PC-3 (cell line): ENCODE measurements at regions not wholly inside any gene's neighbourhood (a gene's known extent, or its start where the extent isn't known, plus 50 kb on each side); places are given as distances from the start of the nearest gene placed in this dataset.
"Not testable (repeated sequence)": the region's sequence is repeated elsewhere in the genome, so short reads cannot be mapped to it uniquely, and the experiment has no call there.

ENCODE experiments used
- ATAC-seq: fragments of 200-7000 bp; cut with Tn5 transposase; 2 replicates; pipeline ENCODE4 v1.9.1; 2020; ENCODE audit warnings: mild to moderate bottlenecking, moderate library complexity
- BruUV-seq: library from RNA; stranded (reverse); fragments of 400-500 nt; replicated peaks from 2 replicates; lab custom pipeline; 2021; lab: Mats Ljungman, UMichigan
- CTCF ChIA-PET: fragments of 300-600 bp; sonication (Branson Sonifier 250); formaldehyde crosslinking; loops from one replicate; lab custom pipeline; 2022; ENCODE audit warnings: antibody characterized with exemption; lab: Charles Lee
- POLR2A ChIA-PET: fragments of 300-600 bp; sonication (Branson Sonifier 250); formaldehyde crosslinking; loops from one replicate; lab custom pipeline; 2022; ENCODE audit warnings: antibody characterized with exemption; ENCODE audit not compliant: unreplicated experiment; lab: Charles Lee
- DNase-seq: peaks from one replicate; pipeline ENCODE4 v3.0.0-alpha.2; 2015
- H2AFZ ChIP-seq: fragments of 300-600 bp; sonication (generic); 2 replicates; pipeline ENCODE4 v1.6.0; 2016; ENCODE audit warnings: antibody characterized with exemption, low read length
- H3F3A ChIP-seq: fragments of 300-600 bp; sonication (generic); one replicate; pipeline ENCODE4 v1.6.0; 2017; ENCODE audit warnings: antibody characterized with exemption, low read length, control low read depth, mild to moderate bottlenecking; ENCODE audit not compliant: unreplicated experiment
- H3K27ac ChIP-seq: fragments of 300-600 bp; sonication (generic); 2 replicates; pipeline ENCODE4 v1.5.1; 2016; ENCODE audit warnings: mild to moderate bottlenecking, low read length
- H3K27me3 ChIP-seq: fragments of 300-600 bp; sonication (generic); 2 replicates; pipeline ENCODE4 v1.6.1; 2016; ENCODE audit warnings: low read length, mixed read lengths
- H3K36me3 ChIP-seq: fragments of 300-600 bp; sonication (generic); 2 replicates; pipeline ENCODE4 v1.6.1; 2016; ENCODE audit warnings: low read depth, mixed run types, low read length, mixed read lengths
- H3K4me1 ChIP-seq: fragments of 300-600 bp; sonication (generic); 2 replicates; pipeline ENCODE4 v1.5.1; 2016; ENCODE audit warnings: low read length; ENCODE audit not compliant: insufficient read depth
- H3K4me2 ChIP-seq: fragments of 300-600 bp; sonication (generic); 2 replicates; pipeline ENCODE4 v1.6.0; 2016; ENCODE audit warnings: low read length
- H3K4me3 ChIP-seq: fragments of 300-600 bp; sonication (generic); 2 replicates; pipeline ENCODE4 v1.5.1; 2016; ENCODE audit warnings: mild to moderate bottlenecking, low read length, mixed read lengths
- H3K79me2 ChIP-seq: fragments of 300-600 bp; sonication (generic); 2 replicates; pipeline ENCODE4 v1.6.1; 2017; ENCODE audit warnings: low read length, mixed read lengths
- H3K9ac ChIP-seq: fragments of 300-600 bp; sonication (generic); 2 replicates; pipeline ENCODE4 v1.6.0; 2016; ENCODE audit warnings: mild to moderate bottlenecking, low read length
- H3K9me2 ChIP-seq: fragments of 300-600 bp; sonication (generic); replicated peaks from 2 replicates; pipeline ENCODE4 v1.6.1; 2016; ENCODE audit warnings: mixed run types, low read length, mixed read lengths
- H3K9me3 ChIP-seq: fragments of 300-600 bp; sonication (generic); 2 replicates; pipeline ENCODE4 v1.6.1; 2016; ENCODE audit warnings: low read length, mixed read lengths
- H4K20me1 ChIP-seq: fragments of 300-600 bp; sonication (generic); 2 replicates; pipeline ENCODE4 v1.6.1; 2016; ENCODE audit warnings: low read length, mixed read lengths
- CTCF ChIP-seq: fragments of 300-600 bp; sonication (generic); conservative IDR thresholded peaks from 2 replicates; pipeline ENCODE4 v1.5.1; 2017; ENCODE audit warnings: antibody characterized with exemption, low read depth, mild to moderate bottlenecking, low read length
- EZH2 ChIP-seq: fragments of 300-600 bp; sonication (generic); IDR thresholded peaks from one replicate; pipeline ENCODE4 v1.6.1; 2017; ENCODE audit warnings: antibody characterized with exemption, mild to moderate bottlenecking, low read length; ENCODE audit not compliant: unreplicated experiment
- EZH2phosphoT487 ChIP-seq: fragments of 300-600 bp; sonication (generic); IDR thresholded peaks from 2 replicates; pipeline ENCODE4 v1.6.1; 2018; ENCODE audit warnings: mild to moderate bottlenecking, antibody characterized with exemption, low read length, borderline replicate concordance
- intact Hi-C: fragments of 100-400 bp; cut with micrococcal nuclease; formaldehyde crosslinking; loops from 2 replicates; pipeline ENCODE4 v1.9.0; 2023

- intact Hi-C loops, result no loop called here
- peaks cover 2% of the 10 kb centered on the region; the same call in 1 of the 2 replicates for H3K27me3 ChIP-seq
- ATAC-seq (no peak), DNase-seq (no peak)
- no peaks in the 10 kb centered on the region for H3K9me3 ChIP-seq
- POLR2A ChIA-PET, result no interaction called here
- TF ChIP-seq CTCF (no peak), EZH2phosphoT487 (no peak), EZH2 (no peak)
- H3K9me2 ChIP-seq, result no peaks in the 10 kb centered on the region
- no peaks in the 10 kb centered on the region for H3K4me1 ChIP-seq
- no peaks in the 10 kb centered on the region for H3K79me2 ChIP-seq
- no peak overlapping the region for H3K4me3 ChIP-seq
- no peak overlapping the region for H2AFZ ChIP-seq
- no peak overlapping the region for H3K9ac ChIP-seq
- H3K4me2 ChIP-seq, result no peak overlapping the region
- CTCF ChIA-PET, result no interaction called here
- H3K27ac ChIP-seq, result no peak overlapping the region
- no peaks in the 10 kb centered on the region for H4K20me1 ChIP-seq
- BruUV-seq, result no TSS peak
- H3F3A ChIP-seq, result no peaks in the 10 kb centered on the region
- no peaks in the 10 kb centered on the region for H3K36me3 ChIP-seq
These were observed 72.0 kb upstream of the TBX18 start for GRCh38 chr6:84836366-84836765.

GRCh38 chr6:84835340-84835739, 70.9 kb upstream of the TBX18 start:
- Histone ChIP-seq H3K9ac (no peak overlapping the region), H3K4me3 (no peak overlapping the region), H3K4me2 (no peak overlapping the region), H3K27me3 (peaks cover 2% of the 10 kb centered on the region; the same call in 1 of the 2 replicates), H2AFZ (no peak overlapping the region), H3K4me1 (no peaks in the 10 kb centered on the region), H3K9me2 (no peaks in the 10 kb centered on the region), H3K27ac (no peak overlapping the region), H3K9me3 (no peaks in the 10 kb centered on the region), H3K36me3 (no peaks in the 10 kb centered on the region), H3F3A (no peaks in the 10 kb centered on the region), H4K20me1 (no peaks in the 10 kb centered on the region), H3K79me2 (no peaks in the 10 kb centered on the region)
- CTCF ChIA-PET, result no interaction called here
- TF ChIP-seq EZH2 (no peak), CTCF (no peak), EZH2phosphoT487 (no peak)
- POLR2A ChIA-PET, result no interaction called here
- no TSS peak for BruUV-seq
- intact Hi-C loops, result no loop called here
- no peak for DNase-seq
- ATAC-seq, result no peak

- H3K9me3 ChIP-seq, H4K20me1 ChIP-seq, intact Hi-C loops, H2AFZ ChIP-seq, BruUV-seq, DNase-seq, H3K4me2 ChIP-seq, POLR2A ChIA-PET, H3K27me3 ChIP-seq, H3K27ac ChIP-seq, H3F3A ChIP-seq, H3K4me1 ChIP-seq, H3K4me3 ChIP-seq, H3K36me3 ChIP-seq, CTCF ChIA-PET, H3K9ac ChIP-seq, H3K79me2 ChIP-seq, H3K9me2 ChIP-seq, ATAC-seq: not testable (repeated sequence)
These were observed 67.5 kb upstream of the TBX18 start for GRCh38 chr6:84831924-84832323.
